ENCODE measurements at regions not wholly inside any gene's neighbourhood (a gene's known extent, or its start where the extent isn't known, plus 50 kb on each side); places are given as distances from the start of the nearest gene placed in this dataset.

DNA sequence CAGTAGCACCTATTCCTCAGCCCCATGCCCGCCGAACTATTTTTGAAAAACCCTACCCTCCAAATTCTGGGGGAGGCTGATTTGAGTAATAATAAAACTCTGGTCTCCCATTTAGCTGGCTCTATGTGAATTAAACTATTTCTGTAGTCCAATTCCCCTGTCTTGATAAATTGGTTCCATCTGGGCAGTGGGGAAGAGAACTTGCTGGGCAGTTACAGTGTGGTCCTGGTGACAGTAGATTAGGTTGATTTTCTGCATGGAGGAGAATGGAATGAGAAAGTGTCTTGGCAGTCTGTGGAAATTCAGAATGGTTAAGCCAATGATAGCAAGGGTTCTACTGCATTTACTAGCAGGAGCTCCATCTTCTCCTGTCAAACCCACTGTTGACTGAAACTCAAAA lies 95.0 kb downstream of the SPP2 start:
- Histone ChIP-seq H3K79me2 (ENCODE audit: control insufficient read depth, insufficient read depth, low read length) (no peaks in the 10 kb centered on the region), H3K4me3 (replicated peaks in 1 of 3; ENCODE audit: insufficient read depth in 1 of 3, low read depth in 1 of 3, low read length in 3 of 3) (no peak overlapping the region), H2AFZ (ENCODE audit: low read depth, low read length) (no peak overlapping the region), H3K27me3 (ENCODE audit: control insufficient read depth in 2 of 2, insufficient read depth in 2 of 2, low read length in 2 of 2) (no peaks in the 10 kb centered on the region), H3K9ac (replicated peaks; ENCODE audit: extremely low read depth, insufficient read depth, low read length) (no peak overlapping the region), H3K4me2 (ENCODE audit: insufficient read depth, low read length) (no peak overlapping the region), H3K27ac (ENCODE audit: insufficient read depth, low read depth, low read length) (no peak overlapping the region), H3K9me1 (replicated peaks; ENCODE audit: control insufficient read depth, extremely low read depth, insufficient read depth, low read length) (no peaks in the 10 kb centered on the region), H3K4me1 (ENCODE audit: control insufficient read depth, extremely low read depth, insufficient read depth, low read length) (peaks cover 10% of the 10 kb centered on the region), H3K36me3 (ENCODE audit: control insufficient read depth in 2 of 2, extremely low read depth in 1 of 2, insufficient read depth in 2 of 2, low read length in 2 of 2) (no peaks in the 10 kb centered on the region), H4K20me1 (replicated peaks; ENCODE audit: control insufficient read depth, extremely low read depth, insufficient read depth, low read length) (no peaks in the 10 kb centered on the region), H3K9me3 (replicated peaks; ENCODE audit: control insufficient read depth, insufficient read depth, low read length) (no peaks in the 10 kb centered on the region)
- intact Hi-C loops (cut with micrococcal nuclease): no loop called here
- no peak for DNase-seq (ENCODE audit: low read depth, low spot score)
- CTCF ChIA-PET: interaction anchor here (0.8 to 2.5 kb wide), 4 partner anchors 9 to 400 kb away, joined by 3 to 18 read pairs (median 8); no protein-coding TSS in a partner anchor
- POLR2A ChIA-PET: no interaction called here
- dilution Hi-C loops (cut with MboI; ENCODE audit: extremely low pct_ligation_motif_present, low sequenced_read_pairs): no loop called here
- no peak for FAIRE-seq
- TF ChIP-seq GATA2 (IDR thresholded peaks at IDR 0.05; ENCODE audit: insufficient read depth, insufficient read length, low read depth, low read length): no peak
- no TSS peak for BruUV-seq (replicated peaks)

DNA sequence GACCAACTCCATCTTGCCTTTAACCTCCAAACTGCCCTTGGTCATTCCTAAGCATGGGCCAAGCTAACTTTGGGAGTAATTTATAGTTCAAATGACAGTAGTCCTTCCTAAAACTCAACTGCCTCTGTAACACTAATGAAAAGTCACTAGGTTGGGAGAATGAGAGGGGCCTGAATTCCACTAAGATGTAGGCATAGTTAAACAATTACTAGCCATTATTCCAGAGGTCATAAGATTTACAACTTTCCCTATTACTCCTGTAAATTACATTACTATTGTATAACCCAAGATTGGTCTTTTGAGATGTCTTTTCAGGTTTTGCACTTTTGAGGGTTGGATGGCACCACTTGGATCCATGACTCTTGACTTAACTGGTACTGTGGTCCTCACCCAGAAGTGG lies 94.6 kb downstream of the SPP2 start:
- Histone ChIP-seq H3K4me2 (ENCODE audit: insufficient read depth, low read length) (no peak overlapping the region), H3K36me3 (ENCODE audit: control insufficient read depth in 2 of 2, extremely low read depth in 1 of 2, insufficient read depth in 2 of 2, low read length in 2 of 2) (no peaks in the 10 kb centered on the region), H2AFZ (ENCODE audit: low read depth, low read length) (no peak overlapping the region), H3K4me3 (replicated peaks in 1 of 3; ENCODE audit: insufficient read depth in 1 of 3, low read depth in 1 of 3, low read length in 3 of 3) (no peak overlapping the region), H3K27ac (ENCODE audit: insufficient read depth, low read depth, low read length) (no peak overlapping the region), H3K9ac (replicated peaks; ENCODE audit: extremely low read depth, insufficient read depth, low read length) (no peak overlapping the region), H3K9me1 (replicated peaks; ENCODE audit: control insufficient read depth, extremely low read depth, insufficient read depth, low read length) (no peaks in the 10 kb centered on the region), H3K79me2 (ENCODE audit: control insufficient read depth, insufficient read depth, low read length) (no peaks in the 10 kb centered on the region), H3K27me3 (ENCODE audit: control insufficient read depth in 2 of 2, insufficient read depth in 2 of 2, low read length in 2 of 2) (no peaks in the 10 kb centered on the region), H4K20me1 (replicated peaks; ENCODE audit: control insufficient read depth, extremely low read depth, insufficient read depth, low read length) (no peaks in the 10 kb centered on the region), H3K4me1 (ENCODE audit: control insufficient read depth, extremely low read depth, insufficient read depth, low read length) (peaks cover 10% of the 10 kb centered on the region), H3K9me3 (replicated peaks; ENCODE audit: control insufficient read depth, insufficient read depth, low read length) (no peaks in the 10 kb centered on the region)
- TF ChIP-seq POLR2A (IDR thresholded peaks at IDR 0.05; ENCODE audit: low read depth, low read length) (no peak), FOS (IDR thresholded peaks at IDR 0.05; ENCODE audit: borderline replicate concordance, insufficient read depth, low read length) (no peak), MYC (IDR thresholded peaks at IDR 0.05; ENCODE audit: low read depth, low read length) (no peak), CTCF (IDR thresholded peaks at IDR 0.05; ENCODE audit: extremely low read depth in 1 of 2, insufficient read depth in 1 of 2, low read depth in 1 of 2, low read length in 2 of 2) (no peak), GATA2 (IDR thresholded peaks at IDR 0.05; ENCODE audit: insufficient read depth, insufficient read length, low read depth, low read length) (no peak), JUN (IDR thresholded peaks at IDR 0.05; ENCODE audit: borderline replicate concordance, insufficient read depth, insufficient read length, low read depth) (no peak), EZH2 (IDR thresholded peaks at IDR 0.05; ENCODE audit: borderline replicate concordance, low read depth, low read length, severe bottlenecking) (no peak), POLR2AphosphoS5 (IDR thresholded peaks at IDR 0.05; ENCODE audit: insufficient read depth, low read depth, low read length) (no peak)
- TF ChIP-seq, protein P1, sequence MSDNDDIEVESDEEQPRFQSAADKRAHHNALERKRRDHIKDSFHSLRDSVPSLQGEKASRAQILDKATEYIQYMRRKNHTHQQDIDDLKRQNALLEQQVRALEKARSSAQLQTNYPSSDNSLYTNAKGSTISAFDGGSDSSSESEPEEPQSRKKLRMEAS (IDR thresholded peaks at IDR 0.05; ENCODE audit: insufficient read depth, insufficient read length): no peak
- FAIRE-seq (no peak), DNase-seq (ENCODE audit: low read depth, low spot score) (no peak)
- no TSS peak for BruUV-seq (replicated peaks)
- dilution Hi-C loops (cut with MboI; ENCODE audit: extremely low pct_ligation_motif_present, low sequenced_read_pairs): no loop called here
- ChIA-PET CTCF (interaction anchor here (0.8 to 2.5 kb wide), 3 partner anchors 9 to 400 kb away, joined by 3 to 18 read pairs (median 9); no protein-coding TSS in a partner anchor), POLR2A (no interaction called here)
- intact Hi-C loops (cut with micrococcal nuclease): no loop called here
